Keratinocyte (primary cell): ENCODE measurements at regions not wholly inside any gene's neighbourhood (a gene's known extent, or its start where the extent isn't known, plus 50 kb on each side); places are given as distances from the start of the nearest gene placed in this dataset.

Source experiments
- DNase-seq: peaks from one replicate; pipeline ENCODE4 v3.0.0-alpha.2; 2011; ENCODE audit warnings: low read depth, missing footprints, low spot score
- FAIRE-seq: peaks from 2 replicates; lab custom pipeline; 2011; peaks lifted over from hg19 to GRCh38; lab: Jason Lieb, UNC
- H2AFZ ChIP-seq: 2 replicates; pipeline ENCODE4 v1.6.0; 2012; ENCODE audit warnings: low read length, control low read depth, inconsistent platforms; ENCODE audit not compliant: control insufficient read depth
- H3K27ac ChIP-seq: 2 replicates; pipeline ENCODE4 v1.5.1; 2011; ENCODE audit warnings: low read length; ENCODE audit not compliant: control insufficient read depth, insufficient read depth
- H3K27me3 ChIP-seq: 3 replicates; pipeline ENCODE4 v1.6.0; 2011; ENCODE audit warnings: low read length; ENCODE audit not compliant: control insufficient read depth, insufficient read depth; ENCODE audit errors: extremely low read depth
- H3K36me3 ChIP-seq, 2 experiments: 2 replicates in 1 of 2; 3 replicates in 1 of 2; pipeline ENCODE4 v1.5.1; 2011; ENCODE audit warnings: low read length in 2 of 2, mild to moderate bottlenecking in 1 of 2; ENCODE audit not compliant: control insufficient read depth in 2 of 2, insufficient read depth in 2 of 2; ENCODE audit errors: extremely low read depth in 1 of 2
- H3K4me1 ChIP-seq: 3 replicates; pipeline ENCODE4 v1.5.1; 2011; ENCODE audit warnings: low read length; ENCODE audit not compliant: control insufficient read depth, insufficient read depth; ENCODE audit errors: extremely low read depth
- H3K4me2 ChIP-seq: 3 replicates; pipeline ENCODE4 v1.6.0; 2011; ENCODE audit warnings: low read depth, low read length; ENCODE audit not compliant: control insufficient read depth, insufficient read depth; ENCODE audit errors: extremely low read depth
- H3K4me3 ChIP-seq, 3 experiments: fragments of 200-600 bp in 1 of 3; sonication (generic) in 1 of 3; 2 replicates in 2 of 3; 3 replicates in 1 of 3; pipeline ENCODE4 v1.5.1; 2011 to 2016; ENCODE audit warnings: low read length in 3 of 3, mild to moderate bottlenecking in 3 of 3, control low read depth in 2 of 3, inconsistent platforms in 1 of 3, low read depth in 1 of 3, mixed read lengths in 1 of 3, mixed run types in 1 of 3, moderate library complexity in 1 of 3; ENCODE audit not compliant: control insufficient read depth in 2 of 3, insufficient read depth in 2 of 3; ENCODE audit errors: extremely low read depth in 1 of 3
- H3K79me2 ChIP-seq: 2 replicates; pipeline ENCODE4 v1.6.0; 2012; ENCODE audit warnings: low read length; ENCODE audit not compliant: control insufficient read depth, insufficient read depth
- H3K9ac ChIP-seq: 3 replicates; pipeline ENCODE4 v1.6.0; 2011; ENCODE audit warnings: low read length; ENCODE audit not compliant: control insufficient read depth, insufficient read depth; ENCODE audit errors: extremely low read depth
- H3K9me1 ChIP-seq: 3 replicates; pipeline ENCODE4 v1.6.0; 2011; ENCODE audit warnings: low read length; ENCODE audit not compliant: control insufficient read depth, insufficient read depth; ENCODE audit errors: extremely low read depth
- H3K9me3 ChIP-seq: 2 replicates; pipeline ENCODE4 v1.5.1; 2012; ENCODE audit warnings: low read depth, low read length; ENCODE audit not compliant: control insufficient read depth
- H4K20me1 ChIP-seq: 3 replicates; pipeline ENCODE4 v1.6.0; 2011; ENCODE audit warnings: low read length; ENCODE audit not compliant: control insufficient read depth, insufficient read depth; ENCODE audit errors: extremely low read depth
- CTCF ChIP-seq, 3 experiments: IDR thresholded peaks in 1 of 3; conservative IDR thresholded peaks in 1 of 3; optimal IDR thresholded peaks in 1 of 3; 2 replicates in 2 of 3; 3 replicates in 1 of 3; pipeline versions ENCODE3 to v1.5.1; 2011; ENCODE audit warnings: low read length in 3 of 3, mild to moderate bottlenecking in 3 of 3, moderate library complexity in 2 of 3, control low read depth in 1 of 3, inconsistent platforms in 1 of 3; ENCODE audit not compliant: insufficient read depth in 2 of 3; ENCODE audit errors: extremely low read depth in 1 of 3
- EZH2 ChIP-seq: IDR thresholded peaks from one replicate; pipeline ENCODE4 v1.6.1; 2012; ENCODE audit warnings: inconsistent platforms, mild to moderate bottlenecking, low read length, moderate library complexity
- dilution Hi-C: fragments of 300-500 bp; cut with MboI; formaldehyde crosslinking; loops from one replicate; pipeline ENCODE4 v1.7.0; 2020; ENCODE audit warnings: low sequenced_read_pairs; ENCODE audit not compliant: extremely low pct_ligation_motif_present

- Histone ChIP-seq H3K9me3 (no peaks in the 10 kb centered on the region), H3K9ac (no peak overlapping the region), H3K36me3 (no peaks in the 10 kb centered on the region), H4K20me1 (no peaks in the 10 kb centered on the region), H3K4me1 (no peaks in the 10 kb centered on the region), H3K4me2 (no peak overlapping the region), H3K27me3 (no peaks in the 10 kb centered on the region), H2AFZ (no peak overlapping the region), H3K9me1 (no peaks in the 10 kb centered on the region), H3K79me2 (no peaks in the 10 kb centered on the region), H3K4me3 (no peak overlapping the region), H3K27ac (no peak overlapping the region)
- no peak for FAIRE-seq
- no peak for TF ChIP-seq CTCF (optimal IDR thresholded peaks at IDR 0.05 in 1 of 3, IDR thresholded peaks at IDR 0.05 in 1 of 3, conservative IDR thresholded peaks at IDR 0.05 in 1 of 3; ENCODE audit: extremely low read depth in 1 of 3, insufficient read depth in 2 of 3, low read length in 3 of 3)
- no peak for TF ChIP-seq EZH2
- dilution Hi-C loops = no loop called here
- DNase-seq = no peak
These were observed 397.5 kb downstream of the IRX2 start for GRCh38 chr5:2353871-2354440.

GRCh38 chr5:2353211-2353610 is 398.3 kb downstream of the IRX2 start:
- no peaks in the 10 kb centered on the region for H3K4me1 ChIP-seq
- dilution Hi-C loops = no loop called here
- no peaks in the 10 kb centered on the region for H4K20me1 ChIP-seq
- H3K4me2 ChIP-seq = no peak overlapping the region
- no peaks in the 10 kb centered on the region for H3K36me3 ChIP-seq
- no peaks in the 10 kb centered on the region for H3K9me1 ChIP-seq
- no peaks in the 10 kb centered on the region for H3K79me2 ChIP-seq
- no peak for TF ChIP-seq CTCF (optimal IDR thresholded peaks at IDR 0.05 in 1 of 3, IDR thresholded peaks at IDR 0.05 in 1 of 3, conservative IDR thresholded peaks at IDR 0.05 in 1 of 3; ENCODE audit: extremely low read depth in 1 of 3, insufficient read depth in 2 of 3, low read length in 3 of 3)
- TF ChIP-seq EZH2 = no peak
- DNase-seq = no peak
- no peaks in the 10 kb centered on the region for H3K27me3 ChIP-seq
- no peak overlapping the region for H3K4me3 ChIP-seq
- no peak overlapping the region for H2AFZ ChIP-seq
- no peak for FAIRE-seq
- no peaks in the 10 kb centered on the region for H3K9me3 ChIP-seq
- no peak overlapping the region for H3K27ac ChIP-seq
- H3K9ac ChIP-seq = no peak overlapping the region
